Neural cell (in vitro differentiated cells): ENCODE measurements at regions not wholly inside any gene's neighbourhood (a gene's known extent, or its start where the extent isn't known, plus 50 kb on each side); places are given as distances from the start of the nearest gene placed in this dataset.

Source experiments
- H2AFZ ChIP-seq: fragments of 200-600, 300-800 bp; sonication (generic), shearing (Covaris generic); 2 replicates; pipeline ENCODE4 v1.6.0; 2014; ENCODE audit warnings: low read depth, mild to moderate bottlenecking, antibody characterized with exemption, low read length, moderate library complexity
- H3F3A ChIP-seq: fragments of 200-600 bp; shearing (Covaris generic); 2 replicates; pipeline ENCODE4 v1.6.1; 2016; ENCODE audit warnings: mild to moderate bottlenecking, moderate library complexity, mixed read lengths, antibody characterized with exemption, low read length; ENCODE audit not compliant: insufficient read depth, poor library complexity, severe bottlenecking
- H3K27ac ChIP-seq: fragments of 200-600, 300-800 bp; sonication (generic), shearing (Covaris generic); 2 replicates; pipeline ENCODE4 v1.5.1; 2014; ENCODE audit warnings: mild to moderate bottlenecking, low read length, moderate library complexity
- H3K27me3 ChIP-seq: fragments of 300-800, 200-600 bp; sonication (generic), shearing (Covaris generic); 2 replicates; pipeline ENCODE4 v1.6.0; 2014; ENCODE audit warnings: mild to moderate bottlenecking, low read depth, low read length, moderate library complexity; ENCODE audit not compliant: insufficient read depth
- H3K36me3 ChIP-seq: fragments of 300-800, 200-600 bp; sonication (generic), shearing (Covaris generic); 2 replicates; pipeline ENCODE4 v1.5.1; 2014; ENCODE audit warnings: mild to moderate bottlenecking, antibody characterized with exemption, low read length, moderate library complexity; ENCODE audit not compliant: insufficient read depth
- H3K4me2 ChIP-seq: fragments of 300-800, 200-600 bp; sonication (generic), shearing (Covaris generic); 2 replicates; pipeline ENCODE4 v1.6.0; 2014; ENCODE audit warnings: mild to moderate bottlenecking, low read length
- H3K4me3 ChIP-seq: fragments of 300-800, 200-600 bp; sonication (generic), shearing (Covaris generic); 2 replicates; pipeline ENCODE4 v1.5.1; 2014; ENCODE audit warnings: mild to moderate bottlenecking, low read length, moderate library complexity
- H3K79me2 ChIP-seq: fragments of 200-600 bp; shearing (Covaris generic); replicated peaks from 2 replicates; pipeline ENCODE4 v1.6.0; 2014; ENCODE audit warnings: mild to moderate bottlenecking, low read length, moderate library complexity; ENCODE audit not compliant: insufficient read depth
- H3K9ac ChIP-seq: fragments of 300-800, 200-600 bp; sonication (generic), shearing (Covaris generic); 2 replicates; pipeline ENCODE4 v1.6.1; 2016; ENCODE audit warnings: mild to moderate bottlenecking, low read length, mixed read lengths
- H3K9me2 ChIP-seq: fragments of 200-600 bp; shearing (Covaris generic); 2 replicates; pipeline ENCODE4 v1.6.1; 2016; ENCODE audit warnings: mild to moderate bottlenecking, low read length, mixed read lengths; ENCODE audit not compliant: insufficient read depth
- H3K9me3 ChIP-seq: fragments of 200-600, 300-800 bp; sonication (generic), shearing (Covaris generic); 2 replicates; pipeline ENCODE4 v1.6.1; 2016; ENCODE audit warnings: mild to moderate bottlenecking, mixed run types, low read length, moderate library complexity, mixed read lengths
- H4K20me1 ChIP-seq: fragments of 200-600 bp; shearing (Covaris generic); 2 replicates; pipeline ENCODE4 v1.6.1; 2016; ENCODE audit warnings: mild to moderate bottlenecking, mixed run types; ENCODE audit not compliant: insufficient read depth
- CTCF ChIP-seq: fragments of 450-650 bp; IDR thresholded peaks from 2 replicates; pipeline ENCODE4 v1.5.1; 2014; ENCODE audit warnings: antibody characterized with exemption, mild to moderate bottlenecking, moderate library complexity; ENCODE audit not compliant: poor library complexity, severe bottlenecking
- EP300 ChIP-seq: fragments of 450-650 bp; conservative IDR thresholded peaks from 2 replicates; pipeline ENCODE4 v1.6.1; 2014; ENCODE audit warnings: antibody characterized with exemption, mild to moderate bottlenecking, moderate library complexity; ENCODE audit not compliant: poor library complexity, severe bottlenecking
- EZH2 ChIP-seq: fragments of 200-600, 300-800 bp; shearing (Covaris generic), sonication (generic); IDR thresholded peaks from 2 replicates; pipeline ENCODE4 v1.6.1; 2014; ENCODE audit warnings: antibody characterized with exemption, low read length, borderline replicate concordance, mild to moderate bottlenecking; ENCODE audit not compliant: insufficient read depth, poor library complexity, severe bottlenecking
- MXI1 ChIP-seq: fragments of 450-650 bp; conservative IDR thresholded peaks from 2 replicates; pipeline ENCODE4 v1.6.1; 2014; ENCODE audit warnings: antibody characterized with exemption, mild to moderate bottlenecking; ENCODE audit not compliant: poor library complexity, severe bottlenecking
- POLR2AphosphoS5 ChIP-seq: IDR thresholded peaks from 2 replicates; pipeline ENCODE4 v1.6.1; 2012
- RAD21 ChIP-seq: fragments of 450-650 bp; conservative IDR thresholded peaks from 2 replicates; pipeline ENCODE4 v1.6.1; 2014; ENCODE audit warnings: antibody characterized with exemption, mild to moderate bottlenecking, moderate library complexity
- SMC3 ChIP-seq: fragments of 450-650 bp; conservative IDR thresholded peaks from 2 replicates; pipeline ENCODE4 v1.6.1; 2014; ENCODE audit warnings: antibody characterized with exemption, mild to moderate bottlenecking, moderate library complexity; ENCODE audit not compliant: poor library complexity
- TAF1 ChIP-seq: IDR thresholded peaks from 2 replicates; pipeline ENCODE4 v1.6.1; 2012; ENCODE audit warnings: low read depth
- TF ChIP-seq, protein P1 (sequence below): IDR thresholded peaks from 2 replicates; pipeline ENCODE4 v1.6.1; 2012; ENCODE audit warnings: borderline replicate concordance

DNA sequence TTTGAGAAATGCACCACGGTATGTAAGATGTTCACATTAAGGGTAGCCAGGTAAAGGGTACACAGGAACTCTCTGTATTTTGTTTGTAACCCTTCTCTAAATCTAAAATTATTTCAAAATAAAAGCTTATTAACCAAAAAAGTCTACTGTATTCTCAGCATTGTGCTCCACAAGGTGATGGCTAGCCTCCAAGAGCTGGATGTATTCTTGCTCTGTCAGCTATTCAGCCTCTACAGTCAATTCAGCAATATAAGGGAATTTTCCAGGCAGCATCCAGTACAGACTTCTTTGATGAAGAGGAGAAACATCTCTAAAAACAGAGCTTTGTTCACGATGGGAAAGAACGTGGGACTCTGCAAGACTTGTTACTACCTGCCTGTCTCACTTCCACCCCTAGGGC, 63.5 kb upstream of the MAOA start:
- H3F3A ChIP-seq = no peaks in the 10 kb centered on the region
- H3K4me2 ChIP-seq = no peak overlapping the region
- H3K9ac ChIP-seq = no peak overlapping the region
- no peaks in the 10 kb centered on the region for H3K79me2 ChIP-seq
- no peak overlapping the region for H2AFZ ChIP-seq
- H3K27ac ChIP-seq = no peak overlapping the region
- no peaks in the 10 kb centered on the region for H3K27me3 ChIP-seq
- no peaks in the 10 kb centered on the region for H4K20me1 ChIP-seq
- no peak overlapping the region for H3K4me3 ChIP-seq
- no peak for TF ChIP-seq RAD21
- TF ChIP-seq CTCF = no peak
- TF ChIP-seq, protein P1, sequence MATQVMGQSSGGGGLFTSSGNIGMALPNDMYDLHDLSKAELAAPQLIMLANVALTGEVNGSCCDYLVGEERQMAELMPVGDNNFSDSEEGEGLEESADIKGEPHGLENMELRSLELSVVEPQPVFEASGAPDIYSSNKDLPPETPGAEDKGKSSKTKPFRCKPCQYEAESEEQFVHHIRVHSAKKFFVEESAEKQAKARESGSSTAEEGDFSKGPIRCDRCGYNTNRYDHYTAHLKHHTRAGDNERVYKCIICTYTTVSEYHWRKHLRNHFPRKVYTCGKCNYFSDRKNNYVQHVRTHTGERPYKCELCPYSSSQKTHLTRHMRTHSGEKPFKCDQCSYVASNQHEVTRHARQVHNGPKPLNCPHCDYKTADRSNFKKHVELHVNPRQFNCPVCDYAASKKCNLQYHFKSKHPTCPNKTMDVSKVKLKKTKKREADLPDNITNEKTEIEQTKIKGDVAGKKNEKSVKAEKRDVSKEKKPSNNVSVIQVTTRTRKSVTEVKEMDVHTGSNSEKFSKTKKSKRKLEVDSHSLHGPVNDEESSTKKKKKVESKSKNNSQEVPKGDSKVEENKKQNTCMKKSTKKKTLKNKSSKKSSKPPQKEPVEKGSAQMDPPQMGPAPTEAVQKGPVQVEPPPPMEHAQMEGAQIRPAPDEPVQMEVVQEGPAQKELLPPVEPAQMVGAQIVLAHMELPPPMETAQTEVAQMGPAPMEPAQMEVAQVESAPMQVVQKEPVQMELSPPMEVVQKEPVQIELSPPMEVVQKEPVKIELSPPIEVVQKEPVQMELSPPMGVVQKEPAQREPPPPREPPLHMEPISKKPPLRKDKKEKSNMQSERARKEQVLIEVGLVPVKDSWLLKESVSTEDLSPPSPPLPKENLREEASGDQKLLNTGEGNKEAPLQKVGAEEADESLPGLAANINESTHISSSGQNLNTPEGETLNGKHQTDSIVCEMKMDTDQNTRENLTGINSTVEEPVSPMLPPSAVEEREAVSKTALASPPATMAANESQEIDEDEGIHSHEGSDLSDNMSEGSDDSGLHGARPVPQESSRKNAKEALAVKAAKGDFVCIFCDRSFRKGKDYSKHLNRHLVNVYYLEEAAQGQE = no peak
- no peak for TF ChIP-seq TAF1
- no peaks in the 10 kb centered on the region for H3K36me3 ChIP-seq
- H3K9me2 ChIP-seq = no peaks in the 10 kb centered on the region
- H3K9me3 ChIP-seq = no peaks in the 10 kb centered on the region

DNA sequence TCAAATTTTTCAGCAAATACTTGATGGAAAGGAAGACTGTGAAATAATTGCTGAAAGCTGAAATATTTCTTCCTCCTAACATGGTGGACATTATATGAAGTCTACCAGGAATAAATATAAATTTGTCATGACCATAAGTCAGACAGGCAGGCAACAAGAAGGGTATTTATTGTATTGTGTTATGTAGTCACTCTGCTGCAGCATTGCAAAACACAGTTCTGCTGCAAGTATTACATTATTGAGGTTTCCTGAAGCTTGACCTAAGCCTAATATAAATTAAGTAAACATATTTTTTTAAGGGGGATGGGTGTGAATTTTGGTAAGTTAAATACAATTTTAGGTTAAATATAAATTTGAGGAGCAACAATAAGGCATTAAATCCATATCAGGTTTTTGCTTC, 60.2 kb upstream of the MAOA start:
- Histone ChIP-seq H3K4me3 (no peak overlapping the region), H3K27me3 (no peaks in the 10 kb centered on the region), H3F3A (no peaks in the 10 kb centered on the region), H3K36me3 (no peaks in the 10 kb centered on the region), H3K79me2 (no peaks in the 10 kb centered on the region), H3K27ac (no peak overlapping the region), H2AFZ (no peak overlapping the region), H3K4me2 (no peak overlapping the region), H4K20me1 (no peaks in the 10 kb centered on the region), H3K9me2 (no peaks in the 10 kb centered on the region), H3K9ac (no peak overlapping the region), H3K9me3 (no peaks in the 10 kb centered on the region)
- TF ChIP-seq, protein P1 = no peak
- TF ChIP-seq TAF1 (no peak), SMC3 (no peak), EP300 (no peak), MXI1 (no peak), RAD21 (no peak), CTCF (no peak), POLR2AphosphoS5 (no peak), EZH2 (no peak)
